LNCAP (cell line): ENCODE measurements at regions not wholly inside any gene's neighbourhood (a gene's known extent, or its start where the extent isn't known, plus 50 kb on each side); places are given as distances from the start of the nearest gene placed in this dataset.

Source experiments
- CTCF ChIP-seq: fragments of 450-650 bp; IDR thresholded peaks from 2 replicates; pipeline ENCODE4 v1.5.1; 2017; ENCODE audit warnings: mild to moderate bottlenecking

- no peak for TF ChIP-seq CTCF
Measured at GRCh38 chr6:6376845-6377244, 56.4 kb upstream of the F13A1 start.

GRCh38 chr6:6377621-6378020 lies 57.2 kb upstream of the F13A1 start:
- no peak for TF ChIP-seq CTCF

GRCh38 chr6:6379573-6379972 lies 59.1 kb upstream of the F13A1 start:
- TF ChIP-seq CTCF = no peak

- TF ChIP-seq CTCF = no peak
Measured at GRCh38 chr6:6384520-6384919, 64.1 kb upstream of the F13A1 start.

- no peak for TF ChIP-seq CTCF
Measured at GRCh38 chr6:6386010-6386409, 65.5 kb upstream of the F13A1 start.

GRCh38 chr6:6390849-6391602 lies 70.6 kb upstream of the F13A1 start:
- no peak for TF ChIP-seq CTCF

- no peak for TF ChIP-seq CTCF
Measured at GRCh38 chr6:6392214-6393068, 72.0 kb upstream of the F13A1 start.
